ENCODE measurements at regions not wholly inside any gene's neighbourhood (a gene's known extent, or its start where the extent isn't known, plus 50 kb on each side); places are given as distances from the start of the nearest gene placed in this dataset.

- in situ Hi-C loops (cut with MboI; ENCODE audit: low pct_unique_long_range_greater_than_20kb, low sequenced_read_pairs, unreplicated experiment): no loop called here
- no peak for TF ChIP-seq CTCF (IDR thresholded peaks at IDR 0.05; ENCODE audit: extremely low read depth, insufficient read depth, missing control alignments)
- DNase-seq (ENCODE audit: low spot score): no peak
Measured at GRCh38 chr5:104266161-104266560, 703.6 kb upstream of the NUDT12 start.

- no peak for DNase-seq (ENCODE audit: low spot score)
- TF ChIP-seq CTCF (IDR thresholded peaks at IDR 0.05; ENCODE audit: extremely low read depth, insufficient read depth, missing control alignments): no peak
- in situ Hi-C loops (cut with MboI; ENCODE audit: low pct_unique_long_range_greater_than_20kb, low sequenced_read_pairs, unreplicated experiment): no loop called here
Measured at GRCh38 chr5:104265531-104266140, 703.0 kb upstream of the NUDT12 start.

GRCh38 chr5:104247260-104247659, 684.7 kb upstream of the NUDT12 start:
- no peak for DNase-seq (ENCODE audit: low spot score)
- in situ Hi-C loops (cut with MboI; ENCODE audit: low pct_unique_long_range_greater_than_20kb, low sequenced_read_pairs, unreplicated experiment): no loop called here
- TF ChIP-seq CTCF (IDR thresholded peaks at IDR 0.05; ENCODE audit: extremely low read depth, insufficient read depth, missing control alignments): no peak

- in situ Hi-C loops (cut with MboI; ENCODE audit: low pct_unique_long_range_greater_than_20kb, low sequenced_read_pairs, unreplicated experiment): no loop called here
- no peak for DNase-seq (ENCODE audit: low spot score)
- TF ChIP-seq CTCF (IDR thresholded peaks at IDR 0.05; ENCODE audit: extremely low read depth, insufficient read depth, missing control alignments): no peak
Measured at GRCh38 chr5:104241046-104241445, 678.5 kb upstream of the NUDT12 start.

GRCh38 chr5:104237586-104237985, 675.0 kb upstream of the NUDT12 start:
- DNase-seq (ENCODE audit: low spot score): no peak
- no peak for TF ChIP-seq CTCF (IDR thresholded peaks at IDR 0.05; ENCODE audit: extremely low read depth, insufficient read depth, missing control alignments)
- in situ Hi-C loops (cut with MboI; ENCODE audit: low pct_unique_long_range_greater_than_20kb, low sequenced_read_pairs, unreplicated experiment): no loop called here

- in situ Hi-C loops (cut with MboI; ENCODE audit: low pct_unique_long_range_greater_than_20kb, low sequenced_read_pairs, unreplicated experiment): no loop called here
- DNase-seq (ENCODE audit: low spot score): no peak
- TF ChIP-seq CTCF (IDR thresholded peaks at IDR 0.05; ENCODE audit: extremely low read depth, insufficient read depth, missing control alignments): no peak
Measured at GRCh38 chr5:104223885-104224773, 661.5 kb upstream of the NUDT12 start.
